ENCODE measurements at regions not wholly inside any gene's neighbourhood (a gene's known extent, or its start where the extent isn't known, plus 50 kb on each side); places are given as distances from the start of the nearest gene placed in this dataset.

GRCh38 chr3:87837076-87837475 is 221.7 kb downstream of the CGGBP1 start:
- no peak for DNase-seq (ENCODE audit: low spot score in 2 of 2)
- TF ChIP-seq POLR2A (IDR thresholded peaks at IDR 0.05): no peak
- H3K4me3 ChIP-seq (ENCODE audit: low read depth, poor library complexity, severe bottlenecking): no peak overlapping the region
- intact Hi-C loops (cut with DNase I; ENCODE audit: low total_unique reads): no loop called here
- 65 to 73% methylated on average over 1 of the region's 1 CpG for WGBS, 2 donors

GRCh38 chr3:87836026-87836425 is 222.8 kb downstream of the CGGBP1 start:
- intact Hi-C loops (cut with DNase I; ENCODE audit: low total_unique reads): no loop called here
- no peak for TF ChIP-seq POLR2A (IDR thresholded peaks at IDR 0.05)
- TF ChIP-seq CTCF (IDR thresholded peaks at IDR 0.05): no peak
- 78 to 81% methylated on average over 1 of the region's 1 CpG for WGBS, 2 donors
- DNase-seq (ENCODE audit: low spot score in 2 of 2): no peak
- no peak overlapping the region for H3K4me3 ChIP-seq (ENCODE audit: low read depth, poor library complexity, severe bottlenecking)

- WGBS, 2 donors: 89 to 91% methylated on average over 4 of the region's 4 CpGs
- H3K4me3 ChIP-seq (ENCODE audit: low read depth, poor library complexity, severe bottlenecking): no peak overlapping the region
- TF ChIP-seq CTCF (IDR thresholded peaks at IDR 0.05) (no peak), POLR2A (IDR thresholded peaks at IDR 0.05) (no peak)
- DNase-seq (ENCODE audit: low spot score in 2 of 2): no peak
- intact Hi-C loops (cut with DNase I; ENCODE audit: low total_unique reads): no loop called here
These were observed 223.6 kb downstream of the CGGBP1 start for GRCh38 chr3:87835236-87835635.

GRCh38 chr3:87834327-87834726 is 224.5 kb downstream of the CGGBP1 start:
- 74 to 76% methylated on average over 2 of the region's 2 CpGs for WGBS, 2 donors
- intact Hi-C loops (cut with DNase I; ENCODE audit: low total_unique reads): no loop called here
- DNase-seq (ENCODE audit: low spot score in 2 of 2): no peak
- no peak overlapping the region for H3K4me3 ChIP-seq (ENCODE audit: low read depth, poor library complexity, severe bottlenecking)
- TF ChIP-seq POLR2A (IDR thresholded peaks at IDR 0.05) (no peak), CTCF (IDR thresholded peaks at IDR 0.05) (no peak)

GRCh38 chr3:87833039-87833377 is 225.8 kb downstream of the CGGBP1 start:
- intact Hi-C loops (cut with DNase I; ENCODE audit: low total_unique reads): no loop called here
- no peak overlapping the region for H3K4me3 ChIP-seq (ENCODE audit: low read depth, poor library complexity, severe bottlenecking)
- DNase-seq (ENCODE audit: low spot score in 2 of 2): no peak
- no peak for TF ChIP-seq CTCF (IDR thresholded peaks at IDR 0.05)

GRCh38 chr3:87828046-87828445 is 230.8 kb downstream of the CGGBP1 start:
- TF ChIP-seq POLR2A (IDR thresholded peaks at IDR 0.05) (no peak), CTCF (IDR thresholded peaks at IDR 0.05) (no peak)
- intact Hi-C loops (cut with DNase I; ENCODE audit: low total_unique reads): no loop called here
- 34 to 41% methylated on average over 3 of the region's 3 CpGs for WGBS, 2 donors
- DNase-seq (ENCODE audit: low spot score in 2 of 2): no peak
- H3K4me3 ChIP-seq (ENCODE audit: low read depth, poor library complexity, severe bottlenecking): no peak overlapping the region

Measured in lower leg skin (tissue), 4 donors.